Neural cell (in vitro differentiated cells): ENCODE measurements at regions not wholly inside any gene's neighbourhood (a gene's known extent, or its start where the extent isn't known, plus 50 kb on each side); places are given as distances from the start of the nearest gene placed in this dataset.
A peak's percentile ranks its signal among the peaks of the same experiment; 100 is the strongest.

ENCODE experiments used
- MXI1 ChIP-seq: fragments of 450-650 bp; conservative IDR thresholded peaks from 2 replicates; pipeline ENCODE4 v1.6.1; 2014; ENCODE audit warnings: antibody characterized with exemption, mild to moderate bottlenecking; ENCODE audit not compliant: poor library complexity, severe bottlenecking
- RAD21 ChIP-seq: fragments of 450-650 bp; conservative IDR thresholded peaks from 2 replicates; pipeline ENCODE4 v1.6.1; 2014; ENCODE audit warnings: antibody characterized with exemption, mild to moderate bottlenecking, moderate library complexity
- TF ChIP-seq, protein P1 (sequence below): fragments of 450-650 bp; IDR thresholded peaks from 2 replicates; pipeline ENCODE4 v1.5.1; 2014; ENCODE audit warnings: antibody characterized with exemption, mild to moderate bottlenecking, moderate library complexity; ENCODE audit not compliant: poor library complexity, severe bottlenecking
- TF ChIP-seq, protein P2 (sequence below): IDR thresholded peaks from 2 replicates; pipeline ENCODE4 v1.6.1; 2012; ENCODE audit warnings: borderline replicate concordance

DNA sequence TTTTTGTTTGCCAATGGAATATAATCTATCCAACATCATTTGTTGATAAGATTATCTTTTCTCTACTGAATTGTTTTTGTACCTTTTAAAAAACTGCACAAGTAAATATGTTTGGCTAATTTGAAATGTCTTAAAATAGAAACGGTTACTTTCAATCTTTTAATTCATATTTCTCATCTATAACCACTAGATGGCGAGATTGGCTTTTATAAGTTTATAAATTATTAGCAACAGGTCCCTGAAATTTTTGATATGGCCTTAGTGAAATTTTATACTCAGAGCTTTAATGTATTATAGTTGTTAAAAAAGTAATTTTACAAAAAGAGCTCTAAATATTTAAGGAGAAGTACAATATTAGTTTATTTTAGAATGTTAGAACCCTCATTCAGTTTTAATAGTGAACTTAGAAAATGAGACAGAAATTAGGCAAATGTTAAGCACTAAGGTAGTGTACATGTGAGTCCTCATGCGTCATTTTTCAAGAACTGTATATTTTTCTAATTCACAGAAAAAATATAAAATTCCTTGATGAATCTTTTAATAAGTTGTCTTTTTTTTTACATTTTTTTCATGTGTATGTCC lies 592.5 kb downstream of the ARL4A start:
- TF ChIP-seq, protein P1, sequence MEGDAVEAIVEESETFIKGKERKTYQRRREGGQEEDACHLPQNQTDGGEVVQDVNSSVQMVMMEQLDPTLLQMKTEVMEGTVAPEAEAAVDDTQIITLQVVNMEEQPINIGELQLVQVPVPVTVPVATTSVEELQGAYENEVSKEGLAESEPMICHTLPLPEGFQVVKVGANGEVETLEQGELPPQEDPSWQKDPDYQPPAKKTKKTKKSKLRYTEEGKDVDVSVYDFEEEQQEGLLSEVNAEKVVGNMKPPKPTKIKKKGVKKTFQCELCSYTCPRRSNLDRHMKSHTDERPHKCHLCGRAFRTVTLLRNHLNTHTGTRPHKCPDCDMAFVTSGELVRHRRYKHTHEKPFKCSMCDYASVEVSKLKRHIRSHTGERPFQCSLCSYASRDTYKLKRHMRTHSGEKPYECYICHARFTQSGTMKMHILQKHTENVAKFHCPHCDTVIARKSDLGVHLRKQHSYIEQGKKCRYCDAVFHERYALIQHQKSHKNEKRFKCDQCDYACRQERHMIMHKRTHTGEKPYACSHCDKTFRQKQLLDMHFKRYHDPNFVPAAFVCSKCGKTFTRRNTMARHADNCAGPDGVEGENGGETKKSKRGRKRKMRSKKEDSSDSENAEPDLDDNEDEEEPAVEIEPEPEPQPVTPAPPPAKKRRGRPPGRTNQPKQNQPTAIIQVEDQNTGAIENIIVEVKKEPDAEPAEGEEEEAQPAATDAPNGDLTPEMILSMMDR, result peak; percentile 67
- TF ChIP-seq MXI1, result no peak
- TF ChIP-seq, protein P2, sequence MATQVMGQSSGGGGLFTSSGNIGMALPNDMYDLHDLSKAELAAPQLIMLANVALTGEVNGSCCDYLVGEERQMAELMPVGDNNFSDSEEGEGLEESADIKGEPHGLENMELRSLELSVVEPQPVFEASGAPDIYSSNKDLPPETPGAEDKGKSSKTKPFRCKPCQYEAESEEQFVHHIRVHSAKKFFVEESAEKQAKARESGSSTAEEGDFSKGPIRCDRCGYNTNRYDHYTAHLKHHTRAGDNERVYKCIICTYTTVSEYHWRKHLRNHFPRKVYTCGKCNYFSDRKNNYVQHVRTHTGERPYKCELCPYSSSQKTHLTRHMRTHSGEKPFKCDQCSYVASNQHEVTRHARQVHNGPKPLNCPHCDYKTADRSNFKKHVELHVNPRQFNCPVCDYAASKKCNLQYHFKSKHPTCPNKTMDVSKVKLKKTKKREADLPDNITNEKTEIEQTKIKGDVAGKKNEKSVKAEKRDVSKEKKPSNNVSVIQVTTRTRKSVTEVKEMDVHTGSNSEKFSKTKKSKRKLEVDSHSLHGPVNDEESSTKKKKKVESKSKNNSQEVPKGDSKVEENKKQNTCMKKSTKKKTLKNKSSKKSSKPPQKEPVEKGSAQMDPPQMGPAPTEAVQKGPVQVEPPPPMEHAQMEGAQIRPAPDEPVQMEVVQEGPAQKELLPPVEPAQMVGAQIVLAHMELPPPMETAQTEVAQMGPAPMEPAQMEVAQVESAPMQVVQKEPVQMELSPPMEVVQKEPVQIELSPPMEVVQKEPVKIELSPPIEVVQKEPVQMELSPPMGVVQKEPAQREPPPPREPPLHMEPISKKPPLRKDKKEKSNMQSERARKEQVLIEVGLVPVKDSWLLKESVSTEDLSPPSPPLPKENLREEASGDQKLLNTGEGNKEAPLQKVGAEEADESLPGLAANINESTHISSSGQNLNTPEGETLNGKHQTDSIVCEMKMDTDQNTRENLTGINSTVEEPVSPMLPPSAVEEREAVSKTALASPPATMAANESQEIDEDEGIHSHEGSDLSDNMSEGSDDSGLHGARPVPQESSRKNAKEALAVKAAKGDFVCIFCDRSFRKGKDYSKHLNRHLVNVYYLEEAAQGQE, result no peak
- TF ChIP-seq RAD21, result peak; percentile 77
